NT2/D1 (cell line): ENCODE measurements at regions not wholly inside any gene's neighbourhood (a gene's known extent, or its start where the extent isn't known, plus 50 kb on each side); places are given as distances from the start of the nearest gene placed in this dataset.

Source experiments
- YY1 ChIP-seq: IDR thresholded peaks from 2 replicates; pipeline ENCODE4 v1.6.1; 2011; ENCODE audit not compliant: insufficient read length, insufficient read depth
- ZNF274 ChIP-seq: IDR thresholded peaks from 2 replicates; pipeline ENCODE4 v1.6.1; 2011; ENCODE audit warnings: mild to moderate bottlenecking, low read depth, low read length

DNA sequence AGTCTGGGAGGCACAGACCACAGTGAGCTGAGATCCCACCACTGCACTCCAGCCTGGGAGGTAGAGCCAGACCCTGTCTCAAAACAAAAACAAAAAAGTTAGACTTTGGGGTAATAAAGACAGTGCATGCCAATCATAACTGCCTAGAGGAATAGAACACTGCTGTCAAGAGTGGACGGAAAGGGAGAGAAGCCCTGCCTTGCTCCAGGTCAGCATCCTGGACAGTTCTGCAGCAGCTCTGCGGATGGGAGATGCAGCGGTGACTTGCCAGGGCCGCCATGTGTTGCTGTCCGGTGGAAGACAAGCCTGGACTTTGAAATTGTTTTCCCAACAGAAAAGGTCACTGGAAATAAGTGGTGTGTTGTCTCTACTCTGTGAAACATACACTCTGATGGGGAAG is 618.2 kb downstream of the TBC1D22A start:
- TF ChIP-seq ZNF274 (no peak), YY1 (no peak)
